PC-9 (cell line): ENCODE measurements at regions not wholly inside any gene's neighbourhood (a gene's known extent, or its start where the extent isn't known, plus 50 kb on each side); places are given as distances from the start of the nearest gene placed in this dataset.
"Not testable (repeated sequence)": the region's sequence is repeated elsewhere in the genome, so short reads cannot be mapped to it uniquely, and the experiment has no call there.

Source experiments
- EZH2 ChIP-seq: fragments of 200-600 bp; sonication (generic); IDR thresholded peaks from 2 replicates; pipeline ENCODE4 v1.8.0; 2017; ENCODE audit warnings: antibody characterized with exemption, low read depth
- TF ChIP-seq, protein P1 (sequence below): fragments of 200-600 bp; sonication (generic); conservative IDR thresholded peaks from 2 replicates; pipeline ENCODE4 v1.6.1; 2017; ENCODE audit warnings: mixed run types, antibody characterized with exemption, mild to moderate bottlenecking, moderate library complexity

DNA sequence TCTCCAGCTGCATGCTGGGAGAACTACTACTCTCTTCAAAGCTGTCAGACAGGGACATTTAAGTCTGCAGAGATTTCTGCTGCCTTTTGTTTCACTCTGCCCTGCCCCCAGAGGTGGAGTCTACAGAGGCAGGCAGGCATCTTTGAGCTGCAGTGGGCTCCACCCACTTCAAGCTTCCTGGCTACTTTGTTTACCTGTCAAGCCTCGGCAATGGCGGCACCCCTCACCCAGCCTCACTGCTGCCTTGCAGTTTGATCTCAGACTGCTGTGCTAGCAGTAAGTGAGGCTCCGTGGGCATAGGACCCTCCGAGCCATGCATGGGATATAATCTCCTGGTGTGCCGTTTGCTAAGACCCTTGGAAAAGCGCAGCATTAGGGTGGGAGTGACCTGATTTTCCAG, 61.7 kb downstream of the DMRTA1 start:
- not testable (repeated sequence) for TF ChIP-seq EZH2
- TF ChIP-seq, protein P1, sequence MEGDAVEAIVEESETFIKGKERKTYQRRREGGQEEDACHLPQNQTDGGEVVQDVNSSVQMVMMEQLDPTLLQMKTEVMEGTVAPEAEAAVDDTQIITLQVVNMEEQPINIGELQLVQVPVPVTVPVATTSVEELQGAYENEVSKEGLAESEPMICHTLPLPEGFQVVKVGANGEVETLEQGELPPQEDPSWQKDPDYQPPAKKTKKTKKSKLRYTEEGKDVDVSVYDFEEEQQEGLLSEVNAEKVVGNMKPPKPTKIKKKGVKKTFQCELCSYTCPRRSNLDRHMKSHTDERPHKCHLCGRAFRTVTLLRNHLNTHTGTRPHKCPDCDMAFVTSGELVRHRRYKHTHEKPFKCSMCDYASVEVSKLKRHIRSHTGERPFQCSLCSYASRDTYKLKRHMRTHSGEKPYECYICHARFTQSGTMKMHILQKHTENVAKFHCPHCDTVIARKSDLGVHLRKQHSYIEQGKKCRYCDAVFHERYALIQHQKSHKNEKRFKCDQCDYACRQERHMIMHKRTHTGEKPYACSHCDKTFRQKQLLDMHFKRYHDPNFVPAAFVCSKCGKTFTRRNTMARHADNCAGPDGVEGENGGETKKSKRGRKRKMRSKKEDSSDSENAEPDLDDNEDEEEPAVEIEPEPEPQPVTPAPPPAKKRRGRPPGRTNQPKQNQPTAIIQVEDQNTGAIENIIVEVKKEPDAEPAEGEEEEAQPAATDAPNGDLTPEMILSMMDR: not testable (repeated sequence)
